IPS DF 6.9 (cell line): ENCODE measurements at regions not wholly inside any gene's neighbourhood (a gene's known extent, or its start where the extent isn't known, plus 50 kb on each side); places are given as distances from the start of the nearest gene placed in this dataset.

ENCODE experiments used
- DNase-seq: peaks from one replicate; pipeline ENCODE4 v3.0.0-alpha.2; 2013; ENCODE audit warnings: low read depth, low spot score
- H3K27ac ChIP-seq: one replicate; pipeline ENCODE4 v1.5.1; 2013; ENCODE audit warnings: low read length, control low read depth
- H3K27me3 ChIP-seq: 2 replicates; pipeline ENCODE4 v1.6.1; 2013; ENCODE audit warnings: mild to moderate bottlenecking, low read length; ENCODE audit not compliant: control insufficient read depth, insufficient read depth
- H3K36me3 ChIP-seq: 2 replicates; pipeline ENCODE4 v1.6.1; 2013; ENCODE audit warnings: low read length; ENCODE audit not compliant: control insufficient read depth, insufficient read depth
- H3K4me1 ChIP-seq: 2 replicates; pipeline ENCODE4 v1.6.1; 2013; ENCODE audit warnings: low read length; ENCODE audit not compliant: control insufficient read depth, insufficient read depth
- H3K4me3 ChIP-seq: 2 replicates; pipeline ENCODE4 v1.5.1; 2013; ENCODE audit warnings: mild to moderate bottlenecking, low read length
- H3K9me3 ChIP-seq: 2 replicates; pipeline ENCODE4 v1.6.1; 2013; ENCODE audit warnings: low read length, inconsistent platforms; ENCODE audit not compliant: control insufficient read depth, insufficient read depth
- WGBS: extraction: QIAGEN DNeasy Blood & Tissue Kit; methylation state at CpG from one replicate; pipeline ENCODE4 v1.1.7; 2013; ENCODE audit warnings: mixed read lengths, missing lambda C conversion rate; ENCODE audit not compliant: insufficient read length, insufficient coverage; 5-methylcytosine and 5-hydroxymethylcytosine counted together

DNA sequence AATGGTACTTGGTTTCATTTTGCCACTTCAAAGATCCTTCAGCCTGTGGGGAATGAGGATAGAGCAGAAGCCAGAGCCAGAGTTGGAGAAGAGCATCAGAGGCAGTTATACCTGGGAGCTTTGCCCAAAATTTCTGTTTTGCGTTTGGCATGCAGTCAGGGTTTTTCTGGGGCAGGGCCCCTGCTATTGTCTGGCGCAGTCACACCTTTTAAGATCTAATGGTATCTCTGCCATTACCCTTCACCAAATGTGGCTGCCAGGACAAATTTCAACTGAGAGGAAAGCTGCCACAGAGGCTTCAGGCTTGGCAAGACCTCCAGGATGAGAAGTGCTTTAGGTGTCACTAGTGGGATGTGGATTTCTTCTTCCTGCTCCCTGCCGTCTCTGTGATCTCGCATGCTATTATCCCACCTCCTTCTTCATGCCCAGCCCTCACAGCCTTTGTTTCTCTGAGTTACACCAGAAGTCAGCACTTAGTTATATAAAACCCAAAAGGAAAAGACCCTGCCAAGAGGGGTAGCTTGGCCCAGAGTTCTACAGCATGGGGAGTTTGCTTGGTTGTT lies 357.0 kb downstream of the TLE4 start:
- Histone ChIP-seq H3K27ac (no peak overlapping the region), H3K27me3 (no peaks in the 10 kb centered on the region), H3K9me3 (no peaks in the 10 kb centered on the region), H3K4me3 (no peak overlapping the region), H3K36me3 (no peaks in the 10 kb centered on the region), H3K4me1 (no peaks in the 10 kb centered on the region)
- no CpG with 5 or more reads among the region's 4 CpGs for WGBS
- DNase-seq: no peak

GRCh38 chr9:79925326-79925725 lies 353.6 kb downstream of the TLE4 start:
- no peak for DNase-seq
- H3K36me3 ChIP-seq: no peaks in the 10 kb centered on the region
- no peak overlapping the region for H3K27ac ChIP-seq
- no peak overlapping the region for H3K4me3 ChIP-seq
- H3K27me3 ChIP-seq: no peaks in the 10 kb centered on the region
- H3K4me1 ChIP-seq: no peaks in the 10 kb centered on the region
- H3K9me3 ChIP-seq: no peaks in the 10 kb centered on the region

DNA sequence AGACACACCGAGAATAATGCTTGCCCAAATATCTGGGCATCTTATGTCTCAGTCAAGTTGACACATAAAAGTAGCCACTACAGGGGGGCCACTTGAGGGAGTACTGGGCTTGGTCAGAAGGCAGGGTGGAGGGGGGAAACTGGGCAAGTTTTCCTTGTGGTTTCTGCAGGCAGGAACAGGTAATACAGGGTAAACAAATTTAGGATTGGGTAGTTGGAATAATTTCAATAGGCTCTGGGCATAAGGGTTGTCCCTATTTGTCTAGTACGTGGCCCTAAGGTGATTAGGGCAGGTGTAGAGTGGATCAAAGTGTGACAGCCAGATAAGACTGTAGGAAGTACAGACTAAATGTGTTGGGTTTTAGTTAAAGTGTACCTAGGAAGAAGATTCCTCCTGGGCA lies 353.1 kb downstream of the TLE4 start:
- DNase-seq: no peak
- no CpG with 5 or more reads among the region's 2 CpGs for WGBS
- no peak overlapping the region for H3K27ac ChIP-seq

DNA sequence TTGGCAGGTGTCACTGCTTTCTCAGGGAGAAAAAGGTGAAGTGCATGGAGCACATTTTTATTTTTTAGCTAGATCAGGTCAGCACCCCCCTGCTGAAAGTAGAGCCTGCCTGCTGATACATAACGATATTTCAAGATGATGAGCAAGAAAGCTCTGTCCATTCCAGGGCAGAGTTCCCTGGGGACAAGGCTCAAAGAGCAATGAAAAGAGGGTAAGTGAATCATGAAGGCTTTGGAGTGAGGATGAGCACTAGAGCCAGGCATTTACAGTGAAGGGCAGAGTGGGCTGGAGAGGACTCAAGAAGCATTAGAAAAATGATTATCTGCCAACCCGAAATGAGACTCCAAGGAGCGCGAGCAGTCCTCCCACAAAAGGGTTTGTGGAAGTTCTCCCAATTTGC lies 345.7 kb downstream of the TLE4 start:
- DNase-seq: no peak
- Histone ChIP-seq H3K4me3 (no peak overlapping the region), H3K27me3 (no peaks in the 10 kb centered on the region), H3K4me1 (no peaks in the 10 kb centered on the region), H3K9me3 (no peaks in the 10 kb centered on the region), H3K27ac (no peak overlapping the region), H3K36me3 (no peaks in the 10 kb centered on the region)
- WGBS: no CpG with 5 or more reads among the region's 4 CpGs

More for the DNA sequence above, 353.1 kb downstream of the TLE4 start:
- Histone ChIP-seq H3K4me3 (no peak overlapping the region), H3K4me1 (no peaks in the 10 kb centered on the region), H3K27me3 (no peaks in the 10 kb centered on the region), H3K9me3 (no peaks in the 10 kb centered on the region), H3K36me3 (no peaks in the 10 kb centered on the region)

DNA sequence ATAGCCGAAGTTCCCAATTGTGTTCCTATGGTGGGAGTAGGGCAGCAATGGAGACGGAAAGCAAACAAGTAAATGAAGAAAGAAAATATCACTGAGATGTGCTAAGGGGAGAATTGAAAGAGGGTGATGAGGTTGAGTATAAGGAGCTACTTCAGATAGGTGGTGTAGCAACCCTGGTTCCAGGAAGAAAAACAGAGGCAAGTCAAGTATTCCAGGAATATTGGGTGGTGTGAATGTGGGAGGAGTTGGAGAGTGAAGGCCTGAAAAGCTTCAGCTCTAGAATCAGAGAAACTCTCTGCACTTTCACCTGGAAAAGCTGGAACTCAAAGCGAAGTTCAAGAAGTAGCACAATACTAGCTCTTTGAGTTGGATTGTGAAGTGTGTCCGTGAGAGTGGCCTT lies 342.1 kb downstream of the TLE4 start:
- Histone ChIP-seq H3K27me3 (no peaks in the 10 kb centered on the region), H3K4me3 (no peak overlapping the region), H3K27ac (no peak overlapping the region), H3K4me1 (no peaks in the 10 kb centered on the region), H3K36me3 (no peaks in the 10 kb centered on the region), H3K9me3 (no peaks in the 10 kb centered on the region)
- WGBS: no CpG with 5 or more reads among the region's 4 CpGs
- DNase-seq: no peak

GRCh38 chr9:79912318-79913070 lies 340.7 kb downstream of the TLE4 start:
- no peaks in the 10 kb centered on the region for H3K4me1 ChIP-seq
- H3K36me3 ChIP-seq: no peaks in the 10 kb centered on the region
- H3K4me3 ChIP-seq: no peak overlapping the region
- no peak overlapping the region for H3K27ac ChIP-seq
- H3K9me3 ChIP-seq: no peaks in the 10 kb centered on the region
- no CpG with 5 or more reads among the region's 2 CpGs for WGBS
- DNase-seq: no peak
- no peaks in the 10 kb centered on the region for H3K27me3 ChIP-seq

GRCh38 chr9:79911724-79912123 lies 340.0 kb downstream of the TLE4 start:
- Histone ChIP-seq H3K9me3 (no peaks in the 10 kb centered on the region), H3K36me3 (no peaks in the 10 kb centered on the region), H3K27ac (no peak overlapping the region), H3K27me3 (no peaks in the 10 kb centered on the region), H3K4me1 (no peaks in the 10 kb centered on the region), H3K4me3 (no peak overlapping the region)
- DNase-seq: no peak
- WGBS: no CpG with 5 or more reads among the region's 19 CpGs

DNA sequence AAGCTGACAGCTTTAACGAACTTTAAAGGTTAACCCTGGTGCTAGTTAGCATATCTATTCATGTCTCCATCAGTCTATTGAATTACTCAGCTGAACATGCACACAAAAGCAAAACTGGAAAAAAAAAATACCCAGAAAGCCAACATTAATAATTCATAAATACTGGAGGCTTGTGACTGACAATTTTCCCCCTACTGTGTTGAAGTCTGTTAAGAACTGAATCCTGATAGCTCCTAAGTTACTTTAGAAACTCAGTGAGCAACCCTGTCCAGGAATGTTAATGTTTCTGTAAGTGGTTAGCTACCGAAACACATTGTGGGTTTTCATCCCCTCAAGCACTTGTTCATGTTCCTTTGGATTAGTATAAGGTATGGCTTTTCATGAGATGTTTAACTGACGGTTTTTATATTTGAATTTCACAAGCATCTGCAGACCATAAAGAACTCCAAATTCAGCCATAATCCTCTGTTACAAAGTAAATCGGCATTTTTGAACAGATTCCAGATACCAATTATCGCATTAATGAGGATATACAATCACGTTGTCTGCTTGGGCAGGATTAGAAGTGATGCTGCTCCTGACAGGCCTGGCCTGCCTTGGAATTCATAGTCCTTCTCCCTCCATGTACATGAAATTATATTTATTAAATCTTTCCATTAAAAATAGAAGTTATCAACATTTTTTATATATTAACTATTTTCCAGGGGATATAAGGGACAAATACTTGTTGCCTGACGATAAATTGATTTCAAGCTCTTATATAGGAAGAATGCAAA lies 331.2 kb downstream of the TLE4 start:
- no peaks in the 10 kb centered on the region for H3K4me1 ChIP-seq
- no peak overlapping the region for H3K4me3 ChIP-seq
- H3K9me3 ChIP-seq: no peaks in the 10 kb centered on the region
- H3K36me3 ChIP-seq: no peaks in the 10 kb centered on the region
- H3K27me3 ChIP-seq: no peaks in the 10 kb centered on the region
- no peak overlapping the region for H3K27ac ChIP-seq
- DNase-seq: no peak
- no CpG with 5 or more reads among the region's 7 CpGs for WGBS

DNA sequence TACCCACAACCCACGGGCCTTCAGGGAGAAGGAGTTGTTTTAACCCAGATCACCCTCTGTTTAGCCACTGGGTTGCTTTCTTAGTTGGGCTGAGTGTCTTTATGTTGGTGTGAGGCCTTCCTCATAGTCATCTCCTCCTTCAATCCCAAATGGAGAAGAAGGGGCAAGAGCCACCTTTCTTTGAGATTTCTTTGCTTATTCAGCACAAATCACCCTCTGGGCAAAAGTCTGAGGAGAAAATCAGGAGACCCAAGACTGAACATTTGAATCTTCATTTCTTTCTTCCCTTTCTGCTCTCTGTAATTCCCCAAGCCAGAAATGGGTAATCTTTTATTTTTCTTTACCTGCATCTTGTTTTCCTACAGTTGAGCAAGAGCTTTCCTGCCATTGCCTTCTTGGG lies 329.0 kb downstream of the TLE4 start:
- H3K36me3 ChIP-seq: no peaks in the 10 kb centered on the region
- no peak for DNase-seq
- no CpG with 5 or more reads among the region's 1 CpG for WGBS
- H3K4me3 ChIP-seq: no peak overlapping the region
- no peaks in the 10 kb centered on the region for H3K9me3 ChIP-seq
- H3K27me3 ChIP-seq: no peaks in the 10 kb centered on the region
- H3K4me1 ChIP-seq: no peaks in the 10 kb centered on the region
- no peak overlapping the region for H3K27ac ChIP-seq

- WGBS: no CpG with 5 or more reads among the region's 6 CpGs
- Histone ChIP-seq H3K4me1 (no peaks in the 10 kb centered on the region), H3K36me3 (no peaks in the 10 kb centered on the region), H3K9me3 (no peaks in the 10 kb centered on the region), H3K4me3 (no peak overlapping the region), H3K27ac (no peak overlapping the region), H3K27me3 (no peaks in the 10 kb centered on the region)
- no peak for DNase-seq
Observed at GRCh38 chr9:79896390-79896980, 324.7 kb downstream of the TLE4 start.
